Osteocyte (in vitro differentiated cells): ENCODE measurements at regions not wholly inside any gene's neighbourhood (a gene's known extent, or its start where the extent isn't known, plus 50 kb on each side); places are given as distances from the start of the nearest gene placed in this dataset.

ENCODE experiments used
- DNase-seq: peaks from one replicate; pipeline ENCODE4 v3.0.0; 2021; ENCODE audit warnings: mixed read lengths; ENCODE audit not compliant: unreplicated experiment; ENCODE audit errors: extremely low spot score
- H3K27ac Mint-ChIP-seq: one replicate; pipeline ENCODE4 v1.8.0; 2021; ENCODE audit warnings: mild to moderate bottlenecking, mixed read lengths; ENCODE audit not compliant: unreplicated experiment
- H3K27me3 Mint-ChIP-seq: one replicate; pipeline ENCODE4 v1.8.0; 2021; ENCODE audit warnings: mixed read lengths; ENCODE audit not compliant: unreplicated experiment
- H3K36me3 Mint-ChIP-seq: one replicate; pipeline ENCODE4 v1.8.0; 2021; ENCODE audit warnings: mixed read lengths; ENCODE audit not compliant: unreplicated experiment
- H3K4me1 Mint-ChIP-seq: one replicate; pipeline ENCODE4 v1.8.0; 2021; ENCODE audit warnings: mixed read lengths; ENCODE audit not compliant: unreplicated experiment
- H3K4me3 Mint-ChIP-seq: one replicate; pipeline ENCODE4 v1.8.0; 2021; ENCODE audit warnings: mild to moderate bottlenecking, moderate library complexity, mixed read lengths; ENCODE audit not compliant: unreplicated experiment
- H3K9me3 Mint-ChIP-seq: one replicate; pipeline ENCODE4 v1.8.0; 2021; ENCODE audit warnings: mixed read lengths; ENCODE audit not compliant: unreplicated experiment
- TF ChIP-seq, protein P1 (sequence below): fragments of 200-600 bp; sonication (generic); IDR thresholded peaks from 2 replicates; pipeline ENCODE4 v1.5.0; 2021; ENCODE audit warnings: antibody characterized with exemption, mild to moderate bottlenecking, moderate library complexity

DNA sequence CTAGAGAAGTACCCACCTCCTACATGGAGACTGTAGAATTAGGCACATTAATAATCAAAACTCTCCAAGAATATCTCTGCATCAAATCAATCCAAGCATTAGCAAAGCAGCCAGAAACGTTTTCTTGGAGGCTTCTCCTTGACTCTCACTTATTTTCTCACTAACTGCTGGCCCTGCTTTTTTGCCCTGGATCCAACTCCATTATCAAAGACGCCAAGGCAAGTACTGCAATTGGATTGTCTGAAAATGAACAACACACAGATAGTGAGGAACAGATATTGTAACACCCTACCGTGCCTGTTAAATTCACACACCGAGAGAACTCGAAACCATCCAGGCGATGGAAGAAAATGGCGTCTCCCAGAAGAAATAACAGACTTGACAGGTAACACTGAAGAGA, 256.2 kb upstream of the MDFIC2 start:
- peaks cover 3% of the 10 kb centered on the region for H3K27me3 Mint-ChIP-seq
- H3K9me3 Mint-ChIP-seq = peaks cover 6% of the 10 kb centered on the region
- no peaks in the 10 kb centered on the region for H3K4me1 Mint-ChIP-seq
- TF ChIP-seq, protein P1, sequence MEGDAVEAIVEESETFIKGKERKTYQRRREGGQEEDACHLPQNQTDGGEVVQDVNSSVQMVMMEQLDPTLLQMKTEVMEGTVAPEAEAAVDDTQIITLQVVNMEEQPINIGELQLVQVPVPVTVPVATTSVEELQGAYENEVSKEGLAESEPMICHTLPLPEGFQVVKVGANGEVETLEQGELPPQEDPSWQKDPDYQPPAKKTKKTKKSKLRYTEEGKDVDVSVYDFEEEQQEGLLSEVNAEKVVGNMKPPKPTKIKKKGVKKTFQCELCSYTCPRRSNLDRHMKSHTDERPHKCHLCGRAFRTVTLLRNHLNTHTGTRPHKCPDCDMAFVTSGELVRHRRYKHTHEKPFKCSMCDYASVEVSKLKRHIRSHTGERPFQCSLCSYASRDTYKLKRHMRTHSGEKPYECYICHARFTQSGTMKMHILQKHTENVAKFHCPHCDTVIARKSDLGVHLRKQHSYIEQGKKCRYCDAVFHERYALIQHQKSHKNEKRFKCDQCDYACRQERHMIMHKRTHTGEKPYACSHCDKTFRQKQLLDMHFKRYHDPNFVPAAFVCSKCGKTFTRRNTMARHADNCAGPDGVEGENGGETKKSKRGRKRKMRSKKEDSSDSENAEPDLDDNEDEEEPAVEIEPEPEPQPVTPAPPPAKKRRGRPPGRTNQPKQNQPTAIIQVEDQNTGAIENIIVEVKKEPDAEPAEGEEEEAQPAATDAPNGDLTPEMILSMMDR = no peak
- H3K4me3 Mint-ChIP-seq = no peak overlapping the region
- H3K27ac Mint-ChIP-seq = no peak overlapping the region
- H3K36me3 Mint-ChIP-seq = no peaks in the 10 kb centered on the region
- DNase-seq = no peak

DNA sequence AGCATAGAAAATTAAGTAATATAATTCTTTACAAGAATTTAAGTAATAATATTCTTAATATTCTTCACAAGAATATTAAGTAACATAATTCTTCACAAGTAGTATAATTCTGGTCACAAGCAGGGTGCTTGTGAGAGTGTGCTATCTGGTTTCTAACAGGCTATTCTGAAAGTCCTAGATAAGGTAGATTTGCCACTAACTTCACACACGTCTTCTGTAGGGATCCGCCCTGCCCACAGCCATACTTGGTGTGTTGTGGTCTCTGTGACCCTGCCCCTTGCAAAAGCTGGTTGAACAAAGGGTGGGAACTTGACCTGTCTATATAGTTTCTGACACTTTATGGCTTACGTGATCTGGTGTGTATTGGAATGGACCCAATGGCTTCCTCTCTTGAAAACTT, 253.4 kb upstream of the MDFIC2 start:
- H3K36me3 Mint-ChIP-seq = no peaks in the 10 kb centered on the region
- H3K4me1 Mint-ChIP-seq = no peaks in the 10 kb centered on the region
- no peak overlapping the region for H3K27ac Mint-ChIP-seq

DNA sequence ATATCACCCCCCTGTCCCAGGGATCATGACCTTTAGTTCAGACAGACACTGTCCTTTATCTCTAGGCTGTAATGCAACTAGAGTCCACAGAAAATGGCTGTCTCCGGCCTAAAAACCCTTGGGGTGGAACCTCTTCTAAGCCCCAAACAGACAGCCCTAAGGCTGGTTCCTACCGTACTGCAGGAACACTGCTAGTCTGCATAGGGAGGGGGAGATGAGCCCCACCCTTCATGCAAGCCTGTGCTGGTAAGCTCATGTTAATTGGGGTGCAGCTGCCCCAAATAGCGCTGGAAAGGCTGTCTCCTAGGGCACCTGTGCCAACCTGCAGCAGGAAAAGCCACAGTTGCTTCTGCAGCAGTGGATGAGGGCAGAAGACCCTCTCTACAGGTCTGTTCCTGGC, 252.1 kb upstream of the MDFIC2 start:
- no peak overlapping the region for H3K4me3 Mint-ChIP-seq
- no peak overlapping the region for H3K27ac Mint-ChIP-seq
- peaks cover 3% of the 10 kb centered on the region for H3K27me3 Mint-ChIP-seq
- no peak for DNase-seq
- no peaks in the 10 kb centered on the region for H3K36me3 Mint-ChIP-seq
- no peaks in the 10 kb centered on the region for H3K4me1 Mint-ChIP-seq
- TF ChIP-seq, protein P1 = no peak
- H3K9me3 Mint-ChIP-seq = peaks cover 8% of the 10 kb centered on the region

More for the DNA sequence above, 253.4 kb upstream of the MDFIC2 start:
- TF ChIP-seq, protein P1 = no peak
- peaks cover 8% of the 10 kb centered on the region for H3K9me3 Mint-ChIP-seq
- no peak for DNase-seq
- peaks cover 3% of the 10 kb centered on the region for H3K27me3 Mint-ChIP-seq
- H3K4me3 Mint-ChIP-seq = no peak overlapping the region

DNA sequence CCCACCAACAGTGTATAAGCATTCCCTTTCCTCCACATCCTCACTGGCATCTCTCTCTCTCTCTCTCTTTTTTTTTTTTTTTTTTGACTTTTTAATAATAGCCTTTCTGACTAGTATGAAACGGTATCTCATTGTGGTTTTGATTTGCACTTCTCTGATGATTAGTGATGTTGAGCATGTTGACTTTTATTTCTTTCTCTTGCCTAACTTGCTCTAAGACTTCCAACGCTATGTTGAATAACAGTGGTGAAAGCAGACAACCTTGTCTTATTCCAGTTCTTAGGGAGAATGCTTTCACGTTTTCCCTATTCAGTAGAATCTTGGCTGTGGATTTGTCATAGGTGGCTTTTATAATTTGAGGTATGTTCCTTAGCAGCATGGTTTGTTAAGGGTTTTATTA, 249.4 kb upstream of the MDFIC2 start:
- TF ChIP-seq, protein P1 = no peak
- Mint-ChIP-seq H3K27me3 (no peaks in the 10 kb centered on the region), H3K4me1 (no peaks in the 10 kb centered on the region), H3K9me3 (peaks cover 8% of the 10 kb centered on the region), H3K27ac (no peak overlapping the region), H3K4me3 (no peak overlapping the region), H3K36me3 (no peaks in the 10 kb centered on the region)
- no peak for DNase-seq

DNA sequence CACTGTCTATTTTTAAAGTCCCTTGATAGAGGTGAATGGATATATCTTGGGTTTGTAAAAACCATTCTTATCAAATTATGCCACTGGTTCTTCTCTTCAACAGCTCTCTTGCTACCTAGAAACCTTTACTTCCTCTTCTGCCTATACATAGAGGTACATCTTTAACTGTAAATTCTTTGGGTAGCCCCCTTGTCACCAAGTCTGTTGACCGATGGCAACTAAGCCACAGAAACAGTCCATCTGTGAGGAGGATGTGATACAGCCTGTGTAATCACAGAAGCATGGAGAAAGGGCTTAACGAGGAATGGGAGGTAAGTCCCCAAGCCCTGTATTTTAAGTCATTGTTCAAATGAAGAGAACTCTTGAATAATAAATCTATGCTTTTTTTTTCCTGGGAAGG, 246.5 kb upstream of the MDFIC2 start:
- no peak for DNase-seq
- H3K4me1 Mint-ChIP-seq = no peaks in the 10 kb centered on the region
- no peaks in the 10 kb centered on the region for H3K27me3 Mint-ChIP-seq
- H3K36me3 Mint-ChIP-seq = no peaks in the 10 kb centered on the region
- H3K27ac Mint-ChIP-seq = no peak overlapping the region
- peaks cover 5% of the 10 kb centered on the region for H3K9me3 Mint-ChIP-seq
- TF ChIP-seq, protein P1 = no peak
- no peak overlapping the region for H3K4me3 Mint-ChIP-seq
